ENCODE measurements at regions not wholly inside any gene's neighbourhood (a gene's known extent, or its start where the extent isn't known, plus 50 kb on each side); places are given as distances from the start of the nearest gene placed in this dataset.

GRCh38 chr7:67463316-67463715 lies 466.7 kb downstream of the TYW1 start:
- 88 to 91% methylated on average over 1 of the region's 1 CpG for WGBS, 2 donors
- DNase-seq (no peak), ATAC-seq (ENCODE audit: low FRiP score in 2 of 2) (no peak)
- Histone ChIP-seq H3K4me3 (no peak overlapping the region), H3K4me1 (no peaks in the 10 kb centered on the region), H3K27ac (no peak overlapping the region), H3K9me3 (peaks cover 0 to 8% (median 2%) of the 10 kb centered on the region in 4 donors), H3K27me3 (no peaks in the 10 kb centered on the region), H3K36me3 (no peaks in the 10 kb centered on the region)
- TF ChIP-seq POLR2AphosphoS5 (IDR thresholded peaks at IDR 0.05): no peak
- TF ChIP-seq CTCF (IDR thresholded peaks at IDR 0.05): no peak
- no peak for TF ChIP-seq EP300 (IDR thresholded peaks at IDR 0.05)
- TF ChIP-seq POLR2A (IDR thresholded peaks at IDR 0.05): no peak

- Histone ChIP-seq H3K27me3 (no peaks in the 10 kb centered on the region), H3K27ac (no peak overlapping the region), H3K4me3 (no peak overlapping the region), H3K9me3 (peaks cover 0 to 8% (median 2%) of the 10 kb centered on the region in 4 donors), H3K4me1 (no peaks in the 10 kb centered on the region), H3K36me3 (no peaks in the 10 kb centered on the region)
- DNase-seq (no peak), ATAC-seq (ENCODE audit: low FRiP score in 2 of 2) (no peak)
- no peak for TF ChIP-seq EP300 (IDR thresholded peaks at IDR 0.05)
- no peak for TF ChIP-seq POLR2A (IDR thresholded peaks at IDR 0.05)
- WGBS, 2 donors: 58 to 80% methylated on average over 1 of the region's 1 CpG
Measured at GRCh38 chr7:67463983-67464382, 467.4 kb downstream of the TYW1 start.

- no peak for ATAC-seq (ENCODE audit: low FRiP score in 2 of 2)
- H3K27me3 ChIP-seq: no peaks in the 10 kb centered on the region
- TF ChIP-seq POLR2AphosphoS5 (IDR thresholded peaks at IDR 0.05): no peak
- no peak for TF ChIP-seq POLR2A (IDR thresholded peaks at IDR 0.05)
- TF ChIP-seq EP300 (IDR thresholded peaks at IDR 0.05): no peak
- TF ChIP-seq CTCF (IDR thresholded peaks at IDR 0.05): no peak
- H3K27ac ChIP-seq: no peak overlapping the region
- no peak overlapping the region for H3K4me3 ChIP-seq
- H3K9me3 ChIP-seq: peaks cover 0 to 8% (median 2%) of the 10 kb centered on the region in 4 donors
- DNase-seq: no peak
- H3K36me3 ChIP-seq: no peaks in the 10 kb centered on the region
- H3K4me1 ChIP-seq: no peaks in the 10 kb centered on the region
- WGBS, 2 donors: 48 to 69% methylated on average over 2 of the region's 2 CpGs
Measured at GRCh38 chr7:67466109-67466508, 469.5 kb downstream of the TYW1 start.

- H3K4me3 ChIP-seq: no peak overlapping the region
- no peaks in the 10 kb centered on the region for H3K9me3 ChIP-seq
- ATAC-seq (ENCODE audit: low FRiP score in 2 of 2) (peak in 1 of 2 donors; percentile 21), DNase-seq (no peak)
- H3K27ac ChIP-seq: no peak overlapping the region
- H3K27me3 ChIP-seq: no peaks in the 10 kb centered on the region
- TF ChIP-seq CTCF (IDR thresholded peaks at IDR 0.05): no peak
- no peak for TF ChIP-seq POLR2AphosphoS5 (IDR thresholded peaks at IDR 0.05)
- no peak for TF ChIP-seq POLR2A (IDR thresholded peaks at IDR 0.05)
- TF ChIP-seq EP300 (IDR thresholded peaks at IDR 0.05): no peak
- H3K4me1 ChIP-seq: no peaks in the 10 kb centered on the region
- WGBS, 2 donors: 25 to 46% methylated on average over 2 to 6 of the region's 6 CpGs
- no peaks in the 10 kb centered on the region for H3K36me3 ChIP-seq
Measured at GRCh38 chr7:67470256-67470751, 473.7 kb downstream of the TYW1 start.

- ATAC-seq (ENCODE audit: low FRiP score in 2 of 2): no peak
- Histone ChIP-seq H3K27me3 (no peaks in the 10 kb centered on the region), H3K9me3 (no peaks in the 10 kb centered on the region), H3K4me3 (no peak overlapping the region), H3K4me1 (no peaks in the 10 kb centered on the region), H3K27ac (no peak overlapping the region), H3K36me3 (no peaks in the 10 kb centered on the region)
- no peak for TF ChIP-seq POLR2AphosphoS5 (IDR thresholded peaks at IDR 0.05)
- no peak for TF ChIP-seq CTCF (IDR thresholded peaks at IDR 0.05)
- DNase-seq: no peak
- WGBS, 2 donors: 90 to 95% methylated on average over 1 of the region's 1 CpG
Measured at GRCh38 chr7:67475293-67475692, 478.7 kb downstream of the TYW1 start.
